ENCODE measurements at regions not wholly inside any gene's neighbourhood (a gene's known extent, or its start where the extent isn't known, plus 50 kb on each side); places are given as distances from the start of the nearest gene placed in this dataset.
"Not testable (repeated sequence)": the region's sequence is repeated elsewhere in the genome, so short reads cannot be mapped to it uniquely, and the experiment has no call there.

DNA sequence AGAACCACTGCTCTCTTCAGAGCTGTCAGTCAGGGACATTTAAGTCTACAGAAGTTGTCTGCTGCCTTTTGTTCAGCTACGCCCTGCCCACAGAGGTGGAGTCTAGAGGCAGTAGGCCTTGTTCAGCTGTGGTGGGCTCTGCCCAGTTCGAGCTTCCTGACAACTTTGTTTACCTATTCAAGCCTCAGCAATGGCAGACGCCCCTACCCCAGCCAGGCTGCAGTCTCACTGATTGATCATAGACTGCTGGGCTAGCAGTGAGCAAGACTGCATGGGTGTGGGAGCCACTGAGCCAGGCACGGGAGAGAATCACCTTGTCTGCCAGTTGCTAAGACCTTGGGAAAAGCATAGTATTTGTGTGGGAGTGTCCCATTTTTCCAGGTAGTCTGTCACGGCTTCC, 580.3 kb downstream of the SLCO4C1 start:
- TF ChIP-seq ZC3H10 (CRISPR knock-in tag; IDR thresholded peaks at IDR 0.05); GLIS3 (CRISPR knock-in tag; IDR thresholded peaks at IDR 0.05); TOX (CRISPR knock-in tag; IDR thresholded peaks at IDR 0.05; ENCODE audit: borderline replicate concordance); RARB (CRISPR knock-in tag; IDR thresholded peaks at IDR 0.05); PPARA (CRISPR knock-in tag; IDR thresholded peaks at IDR 0.05; ENCODE audit: borderline replicate concordance); SNAI2 (CRISPR knock-in tag; IDR thresholded peaks at IDR 0.05); ZFP30 (CRISPR knock-in tag; IDR thresholded peaks at IDR 0.05): not testable (repeated sequence)
- TF ChIP-seq, protein P1, sequence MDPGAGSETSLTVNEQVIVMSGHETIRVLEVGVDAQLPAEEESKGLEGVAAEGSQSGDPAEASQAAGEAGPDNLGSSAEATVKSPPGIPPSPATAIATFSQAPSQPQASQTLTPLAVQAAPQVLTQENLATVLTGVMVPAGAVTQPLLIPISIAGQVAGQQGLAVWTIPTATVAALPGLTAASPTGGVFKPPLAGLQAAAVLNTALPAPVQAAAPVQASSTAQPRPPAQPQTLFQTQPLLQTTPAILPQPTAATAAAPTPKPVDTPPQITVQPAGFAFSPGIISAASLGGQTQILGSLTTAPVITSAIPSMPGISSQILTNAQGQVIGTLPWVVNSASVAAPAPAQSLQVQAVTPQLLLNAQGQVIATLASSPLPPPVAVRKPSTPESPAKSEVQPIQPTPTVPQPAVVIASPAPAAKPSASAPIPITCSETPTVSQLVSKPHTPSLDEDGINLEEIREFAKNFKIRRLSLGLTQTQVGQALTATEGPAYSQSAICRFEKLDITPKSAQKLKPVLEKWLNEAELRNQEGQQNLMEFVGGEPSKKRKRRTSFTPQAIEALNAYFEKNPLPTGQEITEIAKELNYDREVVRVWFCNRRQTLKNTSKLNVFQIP (CRISPR knock-in tag; IDR thresholded peaks at IDR 0.05; ENCODE audit: borderline replicate concordance, low read depth): not testable (repeated sequence)
- TF ChIP-seq, protein P2, sequence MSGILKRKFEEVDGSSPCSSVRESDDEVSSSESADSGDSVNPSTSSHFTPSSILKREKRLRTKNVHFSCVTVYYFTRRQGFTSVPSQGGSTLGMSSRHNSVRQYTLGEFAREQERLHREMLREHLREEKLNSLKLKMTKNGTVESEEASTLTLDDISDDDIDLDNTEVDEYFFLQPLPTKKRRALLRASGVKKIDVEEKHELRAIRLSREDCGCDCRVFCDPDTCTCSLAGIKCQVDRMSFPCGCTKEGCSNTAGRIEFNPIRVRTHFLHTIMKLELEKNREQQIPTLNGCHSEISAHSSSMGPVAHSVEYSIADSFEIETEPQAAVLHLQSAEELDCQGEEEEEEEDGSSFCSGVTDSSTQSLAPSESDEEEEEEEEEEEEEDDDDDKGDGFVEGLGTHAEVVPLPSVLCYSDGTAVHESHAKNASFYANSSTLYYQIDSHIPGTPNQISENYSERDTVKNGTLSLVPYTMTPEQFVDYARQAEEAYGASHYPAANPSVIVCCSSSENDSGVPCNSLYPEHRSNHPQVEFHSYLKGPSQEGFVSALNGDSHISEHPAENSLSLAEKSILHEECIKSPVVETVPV (CRISPR knock-in tag; IDR thresholded peaks at IDR 0.05): not testable (repeated sequence)
- TF ChIP-seq, protein P3, sequence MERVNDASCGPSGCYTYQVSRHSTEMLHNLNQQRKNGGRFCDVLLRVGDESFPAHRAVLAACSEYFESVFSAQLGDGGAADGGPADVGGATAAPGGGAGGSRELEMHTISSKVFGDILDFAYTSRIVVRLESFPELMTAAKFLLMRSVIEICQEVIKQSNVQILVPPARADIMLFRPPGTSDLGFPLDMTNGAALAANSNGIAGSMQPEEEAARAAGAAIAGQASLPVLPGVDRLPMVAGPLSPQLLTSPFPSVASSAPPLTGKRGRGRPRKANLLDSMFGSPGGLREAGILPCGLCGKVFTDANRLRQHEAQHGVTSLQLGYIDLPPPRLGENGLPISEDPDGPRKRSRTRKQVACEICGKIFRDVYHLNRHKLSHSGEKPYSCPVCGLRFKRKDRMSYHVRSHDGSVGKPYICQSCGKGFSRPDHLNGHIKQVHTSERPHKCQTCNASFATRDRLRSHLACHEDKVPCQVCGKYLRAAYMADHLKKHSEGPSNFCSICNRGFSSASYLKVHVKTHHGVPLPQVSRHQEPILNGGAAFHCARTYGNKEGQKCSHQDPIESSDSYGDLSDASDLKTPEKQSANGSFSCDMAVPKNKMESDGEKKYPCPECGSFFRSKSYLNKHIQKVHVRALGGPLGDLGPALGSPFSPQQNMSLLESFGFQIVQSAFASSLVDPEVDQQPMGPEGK (CRISPR knock-in tag; IDR thresholded peaks at IDR 0.05; ENCODE audit: borderline replicate concordance): not testable (repeated sequence)
